Urinary bladder (tissue), 3 donors: ENCODE measurements at regions not wholly inside any gene's neighbourhood (a gene's known extent, or its start where the extent isn't known, plus 50 kb on each side); places are given as distances from the start of the nearest gene placed in this dataset.
"Not testable (repeated sequence)": the region's sequence is repeated elsewhere in the genome, so short reads cannot be mapped to it uniquely, and the experiment has no call there.

Source experiments
- DNase-seq: peaks from one replicate; pipeline ENCODE4 v3.0.0-alpha.2; 2015; ENCODE audit errors: extremely low spot score
- H3K27ac ChIP-seq: one replicate; pipeline ENCODE4 v1.5.1; 2013; ENCODE audit warnings: low read depth, mild to moderate bottlenecking, moderate library complexity
- H3K36me3 ChIP-seq: one replicate; pipeline ENCODE4 v1.6.1; 2013; ENCODE audit warnings: mild to moderate bottlenecking, moderate library complexity; ENCODE audit not compliant: insufficient read depth
- H3K4me1 ChIP-seq: one replicate; pipeline ENCODE4 v1.6.1; 2013; ENCODE audit warnings: mild to moderate bottlenecking, moderate library complexity; ENCODE audit not compliant: insufficient read depth
- H3K4me3 ChIP-seq: one replicate; pipeline ENCODE4 v1.5.1; 2013; ENCODE audit warnings: low read depth, low read length
- WGBS: extraction: QIAGEN DNeasy Blood & Tissue Kit; methylation state at CpG from one replicate; pipeline ENCODE4 v1.1.7; 2013; 5-methylcytosine and 5-hydroxymethylcytosine counted together
- donor health status: healthy with polysubstance abuse.
- donor health status: healthy.

DNA sequence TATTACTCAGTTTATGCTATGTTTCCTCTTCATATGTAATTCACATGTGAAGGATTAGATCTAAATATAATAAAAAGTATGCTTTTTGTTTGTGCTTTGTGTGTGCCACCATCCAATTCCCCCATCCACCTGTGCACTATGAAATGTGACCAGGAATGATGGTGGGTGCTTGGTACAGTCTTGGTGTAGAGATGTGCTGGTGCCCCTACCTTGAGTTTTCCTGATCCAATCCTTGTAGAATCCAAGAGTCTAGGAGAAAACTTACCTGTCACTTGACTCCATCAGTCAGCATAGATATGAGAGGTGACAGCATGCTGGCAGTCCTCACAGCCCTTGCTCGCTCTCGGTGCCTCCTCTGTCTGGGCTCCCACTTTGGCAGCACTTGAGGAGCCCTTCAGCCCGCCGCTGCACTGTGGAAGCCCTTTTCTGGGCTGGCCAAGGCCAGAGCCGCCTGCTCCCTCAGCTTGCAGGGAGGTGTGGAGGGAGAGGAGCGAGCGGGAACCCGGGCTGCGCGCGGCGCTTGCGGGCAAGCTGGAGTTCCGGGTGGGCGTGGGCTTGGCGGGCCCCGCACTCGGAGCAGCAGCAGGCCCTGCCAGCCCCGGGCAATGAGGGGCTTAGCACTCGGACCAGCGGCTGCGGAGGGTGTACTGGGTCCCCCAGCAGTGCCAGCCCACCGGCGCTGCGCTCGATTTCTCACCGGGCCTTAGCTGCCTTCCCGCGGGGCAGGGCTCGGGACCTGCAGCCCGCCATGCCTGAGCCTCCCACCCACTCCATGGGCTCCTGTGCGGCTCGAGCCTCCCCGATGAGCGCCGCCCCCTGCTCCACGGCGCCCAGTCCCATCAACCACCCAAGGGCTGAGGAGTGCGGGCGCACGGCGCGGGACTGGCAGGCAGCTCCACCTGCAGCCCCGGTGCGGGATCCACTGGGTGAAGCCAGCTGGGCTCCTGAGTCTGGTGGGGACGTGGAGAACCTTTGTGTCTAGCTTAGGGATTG lies 874.7 kb downstream of the PLA2G4A start:
- not testable (repeated sequence) for DNase-seq, H3K4me1 ChIP-seq, H3K4me3 ChIP-seq, H3K27ac ChIP-seq, H3K36me3 ChIP-seq
- 96% methylated on average over 40 of the region's 46 CpGs for WGBS

DNA sequence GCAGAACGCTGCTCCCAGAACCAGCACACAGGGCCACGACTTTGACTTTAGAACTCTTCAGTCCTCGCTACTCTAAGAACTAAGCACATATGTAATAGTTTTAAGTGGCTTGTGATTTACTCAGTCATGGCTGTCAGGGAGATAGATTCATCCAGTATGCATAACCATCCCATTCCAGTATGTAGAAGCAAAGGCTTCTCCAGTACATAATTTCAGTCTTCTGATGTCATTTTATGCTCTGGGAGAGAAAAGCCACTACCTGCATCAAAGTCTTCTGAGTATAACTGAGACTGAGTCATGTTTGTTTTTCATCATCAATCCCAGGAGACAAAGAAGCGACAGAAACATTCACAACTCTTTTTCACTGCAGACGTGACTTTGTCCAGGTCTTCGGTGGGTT lies 885.7 kb downstream of the PLA2G4A start:
- no peak for DNase-seq
- no peaks in the 10 kb centered on the region for H3K4me1 ChIP-seq
- H3K36me3 ChIP-seq: no peaks in the 10 kb centered on the region
- 88% methylated on average over 6 of the region's 6 CpGs for WGBS
- H3K27ac ChIP-seq: no peak overlapping the region
- no peak overlapping the region for H3K4me3 ChIP-seq

DNA sequence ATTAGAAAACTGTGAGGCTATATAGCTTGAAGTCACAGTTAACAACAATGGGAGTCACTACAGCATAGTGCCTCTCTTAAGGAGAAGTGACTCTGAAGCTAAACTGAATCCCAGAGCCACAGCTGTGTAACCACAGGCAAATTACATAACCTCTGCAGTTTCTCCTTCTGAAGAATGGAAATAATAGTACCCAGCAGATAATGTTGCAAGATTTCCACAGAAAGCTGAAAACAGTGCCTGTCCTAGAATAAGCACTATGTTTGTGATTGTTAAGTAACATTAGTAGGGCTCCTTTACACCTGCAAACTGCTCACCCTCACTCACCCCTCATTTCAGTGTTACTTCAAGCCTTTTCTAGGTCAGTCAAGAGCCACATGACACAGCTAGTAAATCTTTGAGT lies 886.7 kb downstream of the PLA2G4A start:
- DNase-seq: no peak
- Histone ChIP-seq H3K27ac (no peak overlapping the region), H3K4me1 (no peaks in the 10 kb centered on the region), H3K36me3 (no peaks in the 10 kb centered on the region), H3K4me3 (no peak overlapping the region)

DNA sequence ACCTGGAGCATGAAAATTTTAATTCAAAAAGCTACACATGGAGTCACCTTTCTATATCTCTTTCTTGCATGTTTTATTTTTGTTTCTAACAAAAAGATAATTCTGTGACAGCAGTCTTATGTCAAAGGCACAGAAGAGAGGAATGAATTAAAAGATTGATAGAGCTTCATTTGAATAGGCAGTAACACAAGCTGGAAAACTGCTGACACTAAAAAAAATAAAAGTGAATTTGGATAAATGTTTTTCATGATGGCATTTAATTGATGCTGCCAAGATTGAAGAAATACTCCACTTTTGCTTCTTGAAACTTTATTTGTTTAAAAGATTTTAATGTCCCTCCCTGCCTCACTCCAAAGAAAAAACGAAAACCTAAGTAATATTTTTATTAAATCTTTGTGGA lies 887.4 kb downstream of the PLA2G4A start:
- H3K27ac ChIP-seq: no peak overlapping the region
- no peaks in the 10 kb centered on the region for H3K36me3 ChIP-seq
- H3K4me3 ChIP-seq: no peak overlapping the region
- H3K4me1 ChIP-seq: no peaks in the 10 kb centered on the region
- no peak for DNase-seq
- 67% methylated on average over 1 of the region's 1 CpG for WGBS

DNA sequence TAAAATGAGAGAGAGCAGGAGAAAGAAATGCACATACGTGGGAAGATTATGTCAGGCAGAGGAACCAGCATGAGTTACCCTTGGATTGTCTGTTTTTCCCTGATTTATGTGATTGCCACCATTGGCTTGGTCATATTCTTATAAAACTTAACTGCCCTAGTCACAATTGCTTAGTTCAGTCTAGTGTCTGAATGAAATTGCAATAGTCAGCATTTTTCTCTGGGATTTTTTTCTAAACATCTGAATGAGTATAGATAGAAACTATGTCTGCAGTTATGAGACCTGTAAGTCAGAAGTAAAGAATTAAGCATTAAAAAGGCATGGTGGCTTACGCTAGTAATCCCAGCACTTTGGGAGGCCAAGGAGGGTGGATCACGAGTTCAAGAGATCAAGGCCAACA lies 889.8 kb downstream of the PLA2G4A start:
- WGBS: 83% methylated on average over 3 of the region's 3 CpGs
- no peak for DNase-seq
- Histone ChIP-seq H3K36me3 (no peaks in the 10 kb centered on the region), H3K4me3 (no peak overlapping the region), H3K27ac (no peak overlapping the region), H3K4me1 (no peaks in the 10 kb centered on the region)

DNA sequence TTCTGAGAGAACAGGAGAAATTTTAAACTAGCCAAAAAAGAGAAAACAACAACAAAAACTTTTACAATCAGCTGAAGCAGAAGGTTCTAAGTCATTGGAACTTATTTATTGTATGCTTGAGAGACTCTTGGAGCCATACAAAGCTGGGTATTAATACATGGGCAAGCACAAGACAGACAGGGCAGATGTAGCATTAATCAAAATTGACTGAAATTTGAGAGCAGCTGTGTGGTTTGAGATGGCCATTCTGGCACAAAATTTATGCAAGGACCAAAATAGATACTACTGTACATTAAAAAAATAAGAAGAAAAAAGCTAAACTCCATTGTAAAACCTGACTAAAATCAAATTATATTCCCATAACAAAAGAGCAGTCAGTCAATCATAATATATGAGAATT lies 892.5 kb downstream of the PLA2G4A start:
- Histone ChIP-seq H3K4me1 (no peaks in the 10 kb centered on the region), H3K36me3 (no peaks in the 10 kb centered on the region), H3K4me3 (no peak overlapping the region), H3K27ac (no peak overlapping the region)
- DNase-seq: no peak

DNA sequence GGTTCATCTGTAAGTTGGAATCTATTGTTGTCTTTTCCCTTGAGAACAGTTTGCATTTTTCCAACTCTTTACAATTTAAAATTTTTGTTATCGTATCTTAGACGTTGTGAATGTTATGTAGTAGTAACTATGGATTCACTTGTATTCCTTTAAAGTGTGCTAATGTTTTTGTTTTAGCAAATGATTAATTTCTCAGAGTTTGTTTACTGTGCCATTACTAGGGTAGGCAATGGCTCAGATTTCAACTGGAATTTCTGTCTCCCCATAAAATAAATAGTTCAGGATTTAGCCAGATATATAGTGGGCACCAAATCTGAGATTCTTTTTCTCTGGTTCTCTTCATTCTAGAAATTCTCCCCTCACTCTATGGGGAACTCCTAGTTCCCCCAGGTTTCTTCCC lies 896.5 kb downstream of the PLA2G4A start:
- no peak overlapping the region for H3K27ac ChIP-seq
- H3K4me1 ChIP-seq: no peaks in the 10 kb centered on the region
- no peak overlapping the region for H3K4me3 ChIP-seq
- no peaks in the 10 kb centered on the region for H3K36me3 ChIP-seq
- 51% methylated on average over 2 of the region's 2 CpGs for WGBS
- DNase-seq: no peak

DNA sequence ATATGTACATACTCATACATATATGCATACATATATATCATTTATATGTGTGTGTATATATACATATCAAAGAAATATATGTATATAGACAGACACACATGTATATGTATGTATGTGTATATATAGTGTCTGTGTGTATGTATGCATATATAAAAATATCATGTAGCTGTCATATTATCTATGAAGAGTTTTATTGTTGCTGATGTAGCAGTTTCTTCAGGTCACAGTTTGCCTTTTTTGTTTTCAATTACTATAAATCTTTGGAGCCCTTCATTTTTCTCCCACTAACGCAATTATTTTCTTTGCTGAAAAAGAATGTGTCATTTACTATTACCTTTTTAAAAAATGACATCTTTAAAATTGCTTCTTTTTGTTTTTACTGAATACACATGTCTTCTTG lies 904.5 kb downstream of the PLA2G4A start:
- WGBS: 85% methylated on average over 1 of the region's 1 CpG
- no peaks in the 10 kb centered on the region for H3K36me3 ChIP-seq
- no peak overlapping the region for H3K27ac ChIP-seq
- H3K4me3 ChIP-seq: no peak overlapping the region
- no peaks in the 10 kb centered on the region for H3K4me1 ChIP-seq
- DNase-seq: no peak

DNA sequence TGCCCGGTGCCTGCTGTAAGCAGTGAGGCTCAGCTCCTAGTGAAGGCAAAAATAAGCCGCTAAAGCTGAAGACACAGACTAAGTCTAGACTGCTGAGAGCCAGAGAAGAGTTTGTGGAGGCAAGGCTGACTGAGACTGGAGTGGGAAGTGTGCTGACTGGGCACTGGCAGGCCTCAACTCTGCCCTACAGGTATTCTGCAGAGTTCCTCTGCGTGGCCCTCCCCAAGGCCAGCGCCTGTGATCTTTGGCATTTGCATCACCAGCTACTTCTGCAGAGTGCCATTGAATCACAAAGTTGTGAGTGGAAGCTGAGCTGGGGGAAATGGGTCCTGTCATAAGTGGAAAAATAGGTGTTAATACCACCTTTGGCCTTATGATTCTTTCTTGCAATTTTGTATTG lies 905.7 kb downstream of the PLA2G4A start:
- no peak for DNase-seq
- H3K27ac ChIP-seq: no peak overlapping the region
- no peaks in the 10 kb centered on the region for H3K36me3 ChIP-seq
- H3K4me3 ChIP-seq: no peak overlapping the region
- 91% methylated on average over 4 of the region's 4 CpGs for WGBS
- no peaks in the 10 kb centered on the region for H3K4me1 ChIP-seq

DNA sequence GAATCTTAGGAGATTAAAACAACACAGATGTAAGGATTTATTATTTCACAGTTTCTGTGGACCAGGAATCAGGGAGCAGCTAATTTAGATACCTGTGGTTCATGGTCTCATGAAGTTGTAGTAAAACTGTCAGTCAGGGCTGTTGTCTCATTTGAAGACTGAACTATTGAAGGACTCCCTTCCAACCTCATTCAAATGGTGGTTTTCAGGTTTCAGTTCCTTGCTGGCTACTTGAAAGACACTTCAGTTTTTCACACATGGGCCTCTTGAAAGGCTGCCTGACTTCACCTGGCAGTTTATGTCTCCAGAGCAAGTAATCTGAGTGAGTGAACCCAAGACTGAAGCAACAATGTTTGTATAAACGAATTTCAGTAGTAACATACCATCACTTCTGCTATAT lies 915.9 kb downstream of the PLA2G4A start:
- H3K4me3 ChIP-seq: no peak overlapping the region
- 74% methylated on average over 1 of the region's 1 CpG for WGBS
- H3K36me3 ChIP-seq: no peaks in the 10 kb centered on the region
- no peak overlapping the region for H3K27ac ChIP-seq
- DNase-seq: no peak
- H3K4me1 ChIP-seq: no peaks in the 10 kb centered on the region

DNA sequence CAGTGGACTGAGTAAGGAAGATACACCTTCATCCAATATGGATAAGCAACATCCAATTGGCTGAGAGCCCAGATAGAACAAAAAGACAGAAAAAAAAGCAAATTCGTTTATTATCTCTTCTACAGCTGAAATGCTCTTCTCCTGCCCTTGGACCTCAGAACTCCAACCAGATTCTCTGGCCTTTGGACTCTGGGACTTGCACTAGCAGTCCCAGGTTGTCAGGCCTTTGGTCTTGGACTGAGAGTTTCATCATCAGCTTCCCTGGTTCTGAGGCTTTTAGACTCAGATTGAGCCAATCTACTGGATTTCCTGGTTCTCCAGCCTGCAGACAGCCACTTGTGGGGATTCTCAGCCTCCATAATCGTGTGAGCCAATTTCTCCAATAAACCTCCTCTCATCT lies 926.8 kb downstream of the PLA2G4A start:
- DNase-seq: no peak
- no peaks in the 10 kb centered on the region for H3K36me3 ChIP-seq
- 67% methylated on average over 2 of the region's 2 CpGs for WGBS
- H3K4me1 ChIP-seq: no peaks in the 10 kb centered on the region
- no peak overlapping the region for H3K4me3 ChIP-seq
- no peak overlapping the region for H3K27ac ChIP-seq

DNA sequence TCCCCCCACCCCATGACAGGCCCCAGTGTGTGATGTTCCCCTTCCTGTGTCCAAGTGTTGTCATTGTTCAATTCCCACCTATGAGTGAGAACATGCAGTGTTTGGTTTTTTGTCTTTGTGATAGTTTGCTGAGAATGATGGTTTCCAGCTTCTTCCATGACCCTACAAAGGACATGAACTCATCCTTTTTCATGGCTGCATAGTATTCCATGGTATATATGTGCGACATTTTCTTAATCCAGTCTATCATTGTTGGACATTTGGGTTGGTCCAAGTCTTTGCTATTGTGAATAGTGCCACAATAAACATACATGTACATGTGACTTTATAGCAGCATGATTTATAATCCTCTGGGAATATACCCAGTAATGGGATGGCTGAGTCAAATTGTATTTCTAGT lies 927.9 kb downstream of the PLA2G4A start:
- not testable (repeated sequence) for H3K4me3 ChIP-seq, H3K36me3 ChIP-seq, H3K27ac ChIP-seq, DNase-seq, H3K4me1 ChIP-seq
- WGBS: 94% methylated on average over 1 of the region's 1 CpG

DNA sequence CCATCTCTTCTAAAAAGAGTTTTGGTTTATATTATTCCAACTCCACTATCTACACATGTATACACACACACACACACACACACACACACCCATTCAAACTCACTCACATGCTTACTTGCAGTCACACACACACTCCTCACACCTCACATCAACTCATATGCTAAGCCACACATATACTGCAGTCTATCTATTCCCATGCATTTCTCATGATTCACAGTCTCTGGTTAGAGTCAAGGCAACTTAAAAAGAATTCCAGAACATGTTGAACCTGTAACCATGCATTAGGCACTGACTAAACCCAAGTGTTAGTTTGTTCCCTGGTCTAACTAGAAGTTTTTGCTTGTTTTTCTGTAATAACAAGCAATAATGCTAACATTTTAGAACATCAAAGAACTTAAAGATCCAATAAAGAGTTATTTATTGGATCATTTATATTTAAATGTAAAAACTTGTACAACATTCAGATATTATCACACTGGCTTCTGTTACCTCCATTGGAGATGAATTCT lies 931.1 kb downstream of the PLA2G4A start:
- no peak overlapping the region for H3K27ac ChIP-seq
- no peak for DNase-seq
- H3K4me3 ChIP-seq: no peak overlapping the region
- no peaks in the 10 kb centered on the region for H3K36me3 ChIP-seq
- H3K4me1 ChIP-seq: no peaks in the 10 kb centered on the region

DNA sequence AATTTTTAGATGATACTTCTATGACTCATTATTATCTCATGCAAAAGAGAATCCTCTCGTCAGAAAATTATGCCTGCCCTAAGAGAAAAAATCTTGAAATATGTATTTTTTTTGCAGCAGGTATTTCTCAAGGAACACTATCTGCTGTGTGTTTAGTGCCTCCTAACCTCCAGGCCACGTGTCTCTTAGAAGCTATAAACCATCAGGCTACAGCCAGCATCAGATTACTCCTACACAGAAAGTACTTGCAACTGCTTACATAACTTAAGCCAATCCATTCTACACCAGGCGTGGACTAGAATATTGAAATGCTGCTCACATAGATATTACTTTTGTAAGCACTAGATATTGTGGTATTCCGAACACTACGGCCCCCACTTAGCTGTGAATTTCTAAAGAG lies 933.4 kb downstream of the PLA2G4A start:
- Histone ChIP-seq H3K4me3 (no peak overlapping the region), H3K36me3 (no peaks in the 10 kb centered on the region), H3K4me1 (no peaks in the 10 kb centered on the region), H3K27ac (no peak overlapping the region)
- 24% methylated on average over 5 of the region's 5 CpGs for WGBS
- no peak for DNase-seq
